ENCODE measurements at regions not wholly inside any gene's neighbourhood (a gene's known extent, or its start where the extent isn't known, plus 50 kb on each side); places are given as distances from the start of the nearest gene placed in this dataset.

DNA sequence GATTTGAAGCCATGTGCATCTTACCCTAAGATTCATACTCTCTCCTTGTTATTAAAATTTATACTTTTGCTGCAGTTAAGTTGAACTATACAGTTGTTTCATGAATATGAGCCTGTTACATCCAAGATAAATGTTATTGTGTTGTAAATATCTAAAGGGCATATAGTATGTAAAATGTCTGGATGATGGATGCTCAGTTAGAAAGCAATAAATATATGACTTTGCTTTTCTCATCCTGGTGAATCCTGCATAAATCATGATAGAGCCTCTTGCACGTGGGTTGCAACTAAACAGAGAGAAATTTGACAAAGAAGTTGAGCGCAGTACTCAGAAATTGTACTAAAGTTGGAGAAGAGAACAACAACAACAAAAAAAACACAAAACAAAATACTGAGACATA lies 99.5 kb downstream of the PRDM9 start:
- no peak for FAIRE-seq
- Histone ChIP-seq H3K27me3 (ENCODE audit: control insufficient read depth, insufficient read depth, low read length) (no peaks in the 10 kb centered on the region), H3K4me3 (ENCODE audit: low read length in 3 of 3) (no peak overlapping the region), H3K36me3 (ENCODE audit: control insufficient read depth in 2 of 3, insufficient read depth in 3 of 3, low read length in 3 of 3) (no peaks in the 10 kb centered on the region), H3K9ac (ENCODE audit: low read length in 3 of 3) (no peak overlapping the region), H3K9me3 (ENCODE audit: control insufficient read depth in 2 of 3, insufficient read depth in 1 of 3, low read length in 3 of 3) (no peaks in the 10 kb centered on the region), H3K27ac (ENCODE audit: low read depth in 2 of 2, low read length in 2 of 2) (no peak overlapping the region), H3K4me1 (ENCODE audit: control insufficient read depth in 2 of 3, insufficient read depth in 2 of 3, low read depth in 1 of 3, low read length in 3 of 3) (no peaks in the 10 kb centered on the region)
- TF ChIP-seq, protein P1, sequence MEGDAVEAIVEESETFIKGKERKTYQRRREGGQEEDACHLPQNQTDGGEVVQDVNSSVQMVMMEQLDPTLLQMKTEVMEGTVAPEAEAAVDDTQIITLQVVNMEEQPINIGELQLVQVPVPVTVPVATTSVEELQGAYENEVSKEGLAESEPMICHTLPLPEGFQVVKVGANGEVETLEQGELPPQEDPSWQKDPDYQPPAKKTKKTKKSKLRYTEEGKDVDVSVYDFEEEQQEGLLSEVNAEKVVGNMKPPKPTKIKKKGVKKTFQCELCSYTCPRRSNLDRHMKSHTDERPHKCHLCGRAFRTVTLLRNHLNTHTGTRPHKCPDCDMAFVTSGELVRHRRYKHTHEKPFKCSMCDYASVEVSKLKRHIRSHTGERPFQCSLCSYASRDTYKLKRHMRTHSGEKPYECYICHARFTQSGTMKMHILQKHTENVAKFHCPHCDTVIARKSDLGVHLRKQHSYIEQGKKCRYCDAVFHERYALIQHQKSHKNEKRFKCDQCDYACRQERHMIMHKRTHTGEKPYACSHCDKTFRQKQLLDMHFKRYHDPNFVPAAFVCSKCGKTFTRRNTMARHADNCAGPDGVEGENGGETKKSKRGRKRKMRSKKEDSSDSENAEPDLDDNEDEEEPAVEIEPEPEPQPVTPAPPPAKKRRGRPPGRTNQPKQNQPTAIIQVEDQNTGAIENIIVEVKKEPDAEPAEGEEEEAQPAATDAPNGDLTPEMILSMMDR (IDR thresholded peaks at IDR 0.05; ENCODE audit: borderline replicate concordance, extremely low read depth, insufficient read depth), result no peak
- intact Hi-C loops (cut with DNase I), result no loop called here
- no peak for DNase-seq

DNA sequence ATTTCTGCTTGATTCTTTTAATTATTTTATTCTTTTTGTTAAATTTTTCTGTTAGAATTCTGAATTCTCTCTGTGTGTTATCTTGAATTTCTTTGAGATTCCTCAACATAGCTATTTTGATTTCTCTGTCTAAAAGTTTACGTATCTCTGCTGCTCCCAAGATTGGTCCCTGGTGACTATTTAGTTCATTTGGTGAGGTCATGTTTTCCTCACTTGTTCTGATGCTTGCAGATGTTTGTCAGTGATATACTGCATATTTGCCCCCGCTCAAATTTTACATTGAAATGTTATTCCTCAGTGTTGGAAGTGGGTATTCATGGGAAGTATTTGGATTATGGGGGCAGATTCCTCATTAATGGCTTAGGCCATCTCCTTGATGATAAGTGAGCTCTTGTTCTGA lies 105.3 kb downstream of the PRDM9 start:
- Histone ChIP-seq H3K9ac (ENCODE audit: low read length in 3 of 3) (no peak overlapping the region), H3K27ac (ENCODE audit: low read depth in 2 of 2, low read length in 2 of 2) (no peak overlapping the region), H3K36me3 (ENCODE audit: control insufficient read depth in 2 of 3, insufficient read depth in 3 of 3, low read length in 3 of 3) (no peaks in the 10 kb centered on the region), H3K4me1 (ENCODE audit: control insufficient read depth in 2 of 3, insufficient read depth in 2 of 3, low read depth in 1 of 3, low read length in 3 of 3) (no peaks in the 10 kb centered on the region), H3K4me3 (ENCODE audit: low read length in 3 of 3) (no peak overlapping the region), H3K27me3 (ENCODE audit: control insufficient read depth, insufficient read depth, low read length) (no peaks in the 10 kb centered on the region), H3K9me3 (ENCODE audit: control insufficient read depth in 2 of 3, insufficient read depth in 1 of 3, low read length in 3 of 3) (peaks cover 0 to 2% (median 0%) of the 10 kb centered on the region in 3 donors)
- TF ChIP-seq, protein P1 (IDR thresholded peaks at IDR 0.05; ENCODE audit: borderline replicate concordance, extremely low read depth, insufficient read depth), result no peak
- DNase-seq (no peak), FAIRE-seq (no peak)
- intact Hi-C loops (cut with DNase I), result no loop called here

DNA sequence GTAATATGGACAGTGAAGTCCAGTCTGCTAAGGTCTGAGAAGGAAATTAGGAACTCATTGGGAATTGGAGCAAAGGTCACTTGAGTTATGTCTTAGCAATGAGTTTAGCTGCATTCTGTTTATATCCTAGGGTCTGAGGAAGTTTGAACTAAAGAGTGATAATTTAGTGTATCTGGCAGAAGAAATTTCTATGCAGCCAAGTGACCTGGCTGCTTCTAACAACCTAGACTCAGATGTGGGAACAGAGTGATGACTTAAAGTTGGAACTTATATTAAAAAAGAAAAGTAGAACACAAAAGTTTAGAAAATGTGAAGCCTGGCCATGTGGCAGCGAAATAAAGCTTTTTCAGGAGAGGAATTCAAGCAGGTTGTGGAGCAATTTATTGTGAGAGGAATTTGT lies 106.2 kb downstream of the PRDM9 start:
- TF ChIP-seq, protein P1 (IDR thresholded peaks at IDR 0.05; ENCODE audit: borderline replicate concordance, extremely low read depth, insufficient read depth), result no peak
- Histone ChIP-seq H3K4me3 (ENCODE audit: low read length in 3 of 3) (no peak overlapping the region), H3K27ac (ENCODE audit: low read depth in 2 of 2, low read length in 2 of 2) (no peak overlapping the region), H3K9ac (ENCODE audit: low read length in 3 of 3) (no peak overlapping the region), H3K9me3 (ENCODE audit: control insufficient read depth in 2 of 3, insufficient read depth in 1 of 3, low read length in 3 of 3) (peaks cover 0 to 2% (median 0%) of the 10 kb centered on the region in 3 donors), H3K4me1 (ENCODE audit: control insufficient read depth in 2 of 3, insufficient read depth in 2 of 3, low read depth in 1 of 3, low read length in 3 of 3) (no peaks in the 10 kb centered on the region), H3K36me3 (ENCODE audit: control insufficient read depth in 2 of 3, insufficient read depth in 3 of 3, low read length in 3 of 3) (no peaks in the 10 kb centered on the region), H3K27me3 (ENCODE audit: control insufficient read depth, insufficient read depth, low read length) (no peaks in the 10 kb centered on the region)
- no peak for FAIRE-seq
- DNase-seq, result no peak
- intact Hi-C loops (cut with DNase I), result no loop called here

DNA sequence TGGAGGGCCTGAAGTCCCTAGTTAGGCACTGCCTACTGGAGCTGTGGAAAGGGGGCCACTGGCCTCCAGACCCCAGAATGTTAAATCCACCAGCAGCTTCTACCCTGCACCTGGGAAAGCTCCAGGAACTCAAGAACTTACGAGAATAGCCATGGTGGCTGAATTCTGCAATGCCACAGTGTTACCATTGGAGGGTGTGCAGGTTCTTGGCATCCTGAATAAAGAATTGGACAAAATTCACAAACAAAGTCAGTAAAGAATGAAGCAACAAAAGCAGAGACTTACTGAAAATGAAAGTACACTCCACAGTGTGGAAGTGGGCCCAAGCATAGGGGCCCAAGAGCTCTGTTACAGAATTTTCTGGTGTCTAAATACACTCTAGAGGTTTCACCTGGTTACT lies 107.0 kb downstream of the PRDM9 start:
- H3K27me3 ChIP-seq (ENCODE audit: control insufficient read depth, insufficient read depth, low read length), result no peaks in the 10 kb centered on the region
- no peak overlapping the region for H3K9ac ChIP-seq (ENCODE audit: low read length in 3 of 3)
- H3K4me1 ChIP-seq (ENCODE audit: control insufficient read depth in 2 of 3, insufficient read depth in 2 of 3, low read depth in 1 of 3, low read length in 3 of 3), result no peaks in the 10 kb centered on the region
- TF ChIP-seq, protein P1 (IDR thresholded peaks at IDR 0.05; ENCODE audit: borderline replicate concordance, extremely low read depth, insufficient read depth), result no peak
- no peak overlapping the region for H3K4me3 ChIP-seq (ENCODE audit: low read length in 3 of 3)
- H3K27ac ChIP-seq (ENCODE audit: low read depth in 2 of 2, low read length in 2 of 2), result no peak overlapping the region
- no peak for DNase-seq
- FAIRE-seq, result no peak
- H3K9me3 ChIP-seq (ENCODE audit: control insufficient read depth in 2 of 3, insufficient read depth in 1 of 3, low read length in 3 of 3), result peaks cover 0 to 2% (median 0%) of the 10 kb centered on the region in 3 donors
- H3K36me3 ChIP-seq (ENCODE audit: control insufficient read depth in 2 of 3, insufficient read depth in 3 of 3, low read length in 3 of 3), result no peaks in the 10 kb centered on the region
- intact Hi-C loops (cut with DNase I), result no loop called here
